ENCODE measurements at regions not wholly inside any gene's neighbourhood (a gene's known extent, or its start where the extent isn't known, plus 50 kb on each side); places are given as distances from the start of the nearest gene placed in this dataset.

- TF ChIP-seq NANOG (IDR thresholded peaks at IDR 0.05; ENCODE audit: borderline replicate concordance) (no peak), EZH2phosphoT487 (IDR thresholded peaks at IDR 0.05; ENCODE audit: unreplicated experiment) (no peak), EZH2 (IDR thresholded peaks at IDR 0.05; ENCODE audit: low read depth, unreplicated experiment) (no peak), ZNF114 (CRISPR knock-in tag; IDR thresholded peaks at IDR 0.05) (no peak), ZNF462 (CRISPR knock-in tag; IDR thresholded peaks at IDR 0.05) (no peak)
These were observed 347.9 kb downstream of the FAT3 start (continued) for GRCh38 chr11:92572559-92572958.

- no peak for DNase-seq (ENCODE audit: low spot score)
- Mint-ChIP-seq H3K36me3 (ENCODE audit: low read depth) (peaks cover 4% of the 10 kb centered on the region; the same call in 1 of the 3 replicates), H3K4me3 (no peak overlapping the region), H3K9me3 (no peaks in the 10 kb centered on the region), H3K27ac (no peak overlapping the region), H3K27me3 (ENCODE audit: insufficient read depth, low read depth, poor library complexity) (peaks cover 3% of the 10 kb centered on the region), H3K4me1 (peaks cover 4% of the 10 kb centered on the region)
- Histone ChIP-seq H3K9me2 (ENCODE audit: insufficient read depth) (no peaks in the 10 kb centered on the region), H3F3A (replicated peaks; ENCODE audit: low read depth) (no peaks in the 10 kb centered on the region), H3K27ac (ENCODE audit: low read depth) (no peak overlapping the region), H2AFZ (no peak overlapping the region), H3K4me3 (no peak overlapping the region), H3K79me2 (replicated peaks; ENCODE audit: insufficient read depth) (no peaks in the 10 kb centered on the region; the same call in 1 of the 2 replicates), H3K36me3 (ENCODE audit: insufficient read depth) (no peaks in the 10 kb centered on the region), H3K4me2 (no peak overlapping the region), H4K20me1 (replicated peaks; ENCODE audit: insufficient read depth) (no peaks in the 10 kb centered on the region; the same call in 1 of the 2 replicates), H3K27me3 (ENCODE audit: insufficient read depth) (no peaks in the 10 kb centered on the region), H3K4me1 (ENCODE audit: insufficient read depth) (no peaks in the 10 kb centered on the region)
- no peak for ATAC-seq
- no peak for TF ChIP-seq POLR2AphosphoS5 (IDR thresholded peaks at IDR 0.05; ENCODE audit: low read depth)
- no peak for TF ChIP-seq ZNF331 (CRISPR knock-in tag; IDR thresholded peaks at IDR 0.05; ENCODE audit: low read depth)
- TF ChIP-seq ETS1 (IDR thresholded peaks at IDR 0.05): no peak
- TF ChIP-seq CREB1 (CRISPR knock-in tag; IDR thresholded peaks at IDR 0.05; ENCODE audit: low read depth): no peak
These were observed 351.7 kb downstream of the FAT3 start for GRCh38 chr11:92576315-92576714.

Measured in GM23338 (cell line).